ENCODE measurements at regions not wholly inside any gene's neighbourhood (a gene's known extent, or its start where the extent isn't known, plus 50 kb on each side); places are given as distances from the start of the nearest gene placed in this dataset.

DNA sequence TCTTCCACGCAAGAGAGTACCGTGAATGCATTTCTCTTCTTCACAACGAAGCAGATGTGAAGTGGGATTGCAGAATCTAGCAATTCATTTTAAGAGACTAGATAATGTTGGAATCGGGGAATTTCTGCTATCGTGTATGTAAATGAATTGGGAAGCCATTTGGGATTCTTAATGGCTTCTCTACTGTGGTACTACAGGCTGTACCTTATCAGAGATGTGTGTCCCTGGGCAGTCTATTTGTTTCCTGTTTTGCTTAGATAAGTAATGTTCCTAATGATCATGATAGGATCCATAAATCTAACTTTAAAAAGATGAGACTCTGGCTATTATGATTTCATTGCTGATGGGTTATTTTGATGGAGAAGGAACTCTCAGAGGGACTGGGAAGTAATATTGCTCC is 320.6 kb downstream of the REEP3 start:
- Histone ChIP-seq H3K9me2 (ENCODE audit: insufficient read depth) (peaks cover 21% of the 10 kb centered on the region), H3K4me1 (ENCODE audit: insufficient read depth) (no peaks in the 10 kb centered on the region), H3F3A (replicated peaks; ENCODE audit: low read depth) (no peaks in the 10 kb centered on the region), H2AFZ (no peak overlapping the region), H3K36me3 (ENCODE audit: insufficient read depth) (0 out of 2 replicates have a peak, but pooled peaks cover under 1% of the 10 kb centered on the region), H3K27ac (ENCODE audit: low read depth) (no peak overlapping the region), H4K20me1 (replicated peaks; ENCODE audit: insufficient read depth) (no peaks in the 10 kb centered on the region), H3K79me2 (replicated peaks; ENCODE audit: insufficient read depth) (no peaks in the 10 kb centered on the region), H3K27me3 (ENCODE audit: insufficient read depth) (no peaks in the 10 kb centered on the region), H3K4me2 (no peak overlapping the region), H3K4me3 (no peak overlapping the region)
- no peaks in the 10 kb centered on the region for H3K27me3 Mint-ChIP-seq (ENCODE audit: insufficient read depth, low read depth, poor library complexity)
- H3K9me3 Mint-ChIP-seq: peaks cover 6% of the 10 kb centered on the region
- H3K4me3 Mint-ChIP-seq: no peak overlapping the region
- TF ChIP-seq, protein P1, sequence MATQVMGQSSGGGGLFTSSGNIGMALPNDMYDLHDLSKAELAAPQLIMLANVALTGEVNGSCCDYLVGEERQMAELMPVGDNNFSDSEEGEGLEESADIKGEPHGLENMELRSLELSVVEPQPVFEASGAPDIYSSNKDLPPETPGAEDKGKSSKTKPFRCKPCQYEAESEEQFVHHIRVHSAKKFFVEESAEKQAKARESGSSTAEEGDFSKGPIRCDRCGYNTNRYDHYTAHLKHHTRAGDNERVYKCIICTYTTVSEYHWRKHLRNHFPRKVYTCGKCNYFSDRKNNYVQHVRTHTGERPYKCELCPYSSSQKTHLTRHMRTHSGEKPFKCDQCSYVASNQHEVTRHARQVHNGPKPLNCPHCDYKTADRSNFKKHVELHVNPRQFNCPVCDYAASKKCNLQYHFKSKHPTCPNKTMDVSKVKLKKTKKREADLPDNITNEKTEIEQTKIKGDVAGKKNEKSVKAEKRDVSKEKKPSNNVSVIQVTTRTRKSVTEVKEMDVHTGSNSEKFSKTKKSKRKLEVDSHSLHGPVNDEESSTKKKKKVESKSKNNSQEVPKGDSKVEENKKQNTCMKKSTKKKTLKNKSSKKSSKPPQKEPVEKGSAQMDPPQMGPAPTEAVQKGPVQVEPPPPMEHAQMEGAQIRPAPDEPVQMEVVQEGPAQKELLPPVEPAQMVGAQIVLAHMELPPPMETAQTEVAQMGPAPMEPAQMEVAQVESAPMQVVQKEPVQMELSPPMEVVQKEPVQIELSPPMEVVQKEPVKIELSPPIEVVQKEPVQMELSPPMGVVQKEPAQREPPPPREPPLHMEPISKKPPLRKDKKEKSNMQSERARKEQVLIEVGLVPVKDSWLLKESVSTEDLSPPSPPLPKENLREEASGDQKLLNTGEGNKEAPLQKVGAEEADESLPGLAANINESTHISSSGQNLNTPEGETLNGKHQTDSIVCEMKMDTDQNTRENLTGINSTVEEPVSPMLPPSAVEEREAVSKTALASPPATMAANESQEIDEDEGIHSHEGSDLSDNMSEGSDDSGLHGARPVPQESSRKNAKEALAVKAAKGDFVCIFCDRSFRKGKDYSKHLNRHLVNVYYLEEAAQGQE (IDR thresholded peaks at IDR 0.05; ENCODE audit: unreplicated experiment): no peak
- TF ChIP-seq POLR2AphosphoS5 (IDR thresholded peaks at IDR 0.05; ENCODE audit: low read depth) (no peak), EZH2phosphoT487 (IDR thresholded peaks at IDR 0.05; ENCODE audit: unreplicated experiment) (no peak)
- TF ChIP-seq, protein P2, sequence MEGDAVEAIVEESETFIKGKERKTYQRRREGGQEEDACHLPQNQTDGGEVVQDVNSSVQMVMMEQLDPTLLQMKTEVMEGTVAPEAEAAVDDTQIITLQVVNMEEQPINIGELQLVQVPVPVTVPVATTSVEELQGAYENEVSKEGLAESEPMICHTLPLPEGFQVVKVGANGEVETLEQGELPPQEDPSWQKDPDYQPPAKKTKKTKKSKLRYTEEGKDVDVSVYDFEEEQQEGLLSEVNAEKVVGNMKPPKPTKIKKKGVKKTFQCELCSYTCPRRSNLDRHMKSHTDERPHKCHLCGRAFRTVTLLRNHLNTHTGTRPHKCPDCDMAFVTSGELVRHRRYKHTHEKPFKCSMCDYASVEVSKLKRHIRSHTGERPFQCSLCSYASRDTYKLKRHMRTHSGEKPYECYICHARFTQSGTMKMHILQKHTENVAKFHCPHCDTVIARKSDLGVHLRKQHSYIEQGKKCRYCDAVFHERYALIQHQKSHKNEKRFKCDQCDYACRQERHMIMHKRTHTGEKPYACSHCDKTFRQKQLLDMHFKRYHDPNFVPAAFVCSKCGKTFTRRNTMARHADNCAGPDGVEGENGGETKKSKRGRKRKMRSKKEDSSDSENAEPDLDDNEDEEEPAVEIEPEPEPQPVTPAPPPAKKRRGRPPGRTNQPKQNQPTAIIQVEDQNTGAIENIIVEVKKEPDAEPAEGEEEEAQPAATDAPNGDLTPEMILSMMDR (conservative IDR thresholded peaks at IDR 0.05; ENCODE audit: low read depth in 2 of 2): no peak
- H3K27ac Mint-ChIP-seq: no peak overlapping the region
- ATAC-seq (no peak), DNase-seq (ENCODE audit: low spot score) (no peak)
- no peaks in the 10 kb centered on the region for H3K4me1 Mint-ChIP-seq
- peaks cover 3% of the 10 kb centered on the region for H3K36me3 Mint-ChIP-seq (ENCODE audit: low read depth)

DNA sequence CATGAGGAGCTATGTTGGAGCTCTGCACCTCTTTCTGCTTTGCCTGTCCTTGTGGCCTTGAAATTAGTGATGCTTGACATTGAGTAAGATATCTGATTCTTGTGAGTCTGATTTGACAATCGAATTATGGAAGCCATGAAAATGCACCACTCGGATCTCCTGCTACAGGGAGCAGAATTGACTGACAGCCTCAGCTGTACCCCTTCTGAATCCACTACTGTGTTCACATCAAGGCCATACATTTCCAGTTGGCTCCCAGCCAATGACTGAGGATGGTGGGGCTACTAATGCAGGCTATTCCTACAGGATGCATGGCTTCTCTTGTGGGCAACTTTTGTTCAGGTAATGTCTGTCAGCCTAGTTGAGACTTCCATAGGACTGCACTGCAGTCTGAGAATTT is 321.9 kb downstream of the REEP3 start:
- H3K9me2 ChIP-seq (ENCODE audit: insufficient read depth): peaks cover 21% of the 10 kb centered on the region
- H3K27me3 ChIP-seq (ENCODE audit: insufficient read depth): no peaks in the 10 kb centered on the region
- no peak overlapping the region for H3K27ac Mint-ChIP-seq
- H3K4me1 ChIP-seq (ENCODE audit: insufficient read depth): no peaks in the 10 kb centered on the region
- H3F3A ChIP-seq (replicated peaks; ENCODE audit: low read depth): no peaks in the 10 kb centered on the region
- H3K4me2 ChIP-seq: no peak overlapping the region
- no peak overlapping the region for H3K27ac ChIP-seq (ENCODE audit: low read depth)
- H3K4me3 ChIP-seq: no peak overlapping the region
- H3K4me1 Mint-ChIP-seq: no peaks in the 10 kb centered on the region
- H3K36me3 Mint-ChIP-seq (ENCODE audit: low read depth): peaks cover 16% of the 10 kb centered on the region
- H2AFZ ChIP-seq: no peak overlapping the region
- H3K79me2 ChIP-seq (replicated peaks; ENCODE audit: insufficient read depth): no peaks in the 10 kb centered on the region
- 0 out of 2 replicates have a peak, but pooled peaks cover 7% of the 10 kb centered on the region for H3K36me3 ChIP-seq (ENCODE audit: insufficient read depth)
- H3K9me3 Mint-ChIP-seq: peaks cover 19% of the 10 kb centered on the region
- no peak for DNase-seq (ENCODE audit: low spot score)
- H3K27me3 Mint-ChIP-seq (ENCODE audit: insufficient read depth, low read depth, poor library complexity): peaks cover 2% of the 10 kb centered on the region
- H3K4me3 Mint-ChIP-seq: no peak overlapping the region
- ATAC-seq: no peak
- H4K20me1 ChIP-seq (replicated peaks; ENCODE audit: insufficient read depth): no peaks in the 10 kb centered on the region
- TF ChIP-seq ZNF114 (CRISPR knock-in tag; IDR thresholded peaks at IDR 0.05): no peak
- TF ChIP-seq, protein P3, sequence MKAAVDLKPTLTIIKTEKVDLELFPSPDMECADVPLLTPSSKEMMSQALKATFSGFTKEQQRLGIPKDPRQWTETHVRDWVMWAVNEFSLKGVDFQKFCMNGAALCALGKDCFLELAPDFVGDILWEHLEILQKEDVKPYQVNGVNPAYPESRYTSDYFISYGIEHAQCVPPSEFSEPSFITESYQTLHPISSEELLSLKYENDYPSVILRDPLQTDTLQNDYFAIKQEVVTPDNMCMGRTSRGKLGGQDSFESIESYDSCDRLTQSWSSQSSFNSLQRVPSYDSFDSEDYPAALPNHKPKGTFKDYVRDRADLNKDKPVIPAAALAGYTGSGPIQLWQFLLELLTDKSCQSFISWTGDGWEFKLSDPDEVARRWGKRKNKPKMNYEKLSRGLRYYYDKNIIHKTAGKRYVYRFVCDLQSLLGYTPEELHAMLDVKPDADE (IDR thresholded peaks at IDR 0.05): no peak
- TF ChIP-seq, protein P2 (conservative IDR thresholded peaks at IDR 0.05; ENCODE audit: low read depth in 2 of 2): no peak
- TF ChIP-seq, protein P1 (IDR thresholded peaks at IDR 0.05; ENCODE audit: unreplicated experiment): no peak
- no peak for TF ChIP-seq EZH2 (IDR thresholded peaks at IDR 0.05; ENCODE audit: low read depth, unreplicated experiment)
- no peak for TF ChIP-seq EZH2phosphoT487 (IDR thresholded peaks at IDR 0.05; ENCODE audit: unreplicated experiment)
- no peak for TF ChIP-seq CREB1 (CRISPR knock-in tag; IDR thresholded peaks at IDR 0.05; ENCODE audit: low read depth)
- no peak for TF ChIP-seq ZNF331 (CRISPR knock-in tag; IDR thresholded peaks at IDR 0.05; ENCODE audit: low read depth)
- no peak for TF ChIP-seq NANOG (IDR thresholded peaks at IDR 0.05; ENCODE audit: borderline replicate concordance)
